Keratinocyte (primary cell): ENCODE measurements at regions not wholly inside any gene's neighbourhood (a gene's known extent, or its start where the extent isn't known, plus 50 kb on each side); places are given as distances from the start of the nearest gene placed in this dataset.
"Not testable (repeated sequence)": the region's sequence is repeated elsewhere in the genome, so short reads cannot be mapped to it uniquely, and the experiment has no call there.

Experiments
- EZH2 ChIP-seq: IDR thresholded peaks from one replicate; pipeline ENCODE4 v1.6.1; 2012; ENCODE audit warnings: inconsistent platforms, mild to moderate bottlenecking, low read length, moderate library complexity
- TF ChIP-seq, protein P1 (sequence below), 3 experiments: IDR thresholded peaks in 1 of 3; conservative IDR thresholded peaks in 1 of 3; optimal IDR thresholded peaks in 1 of 3; 2 replicates in 2 of 3; 3 replicates in 1 of 3; pipeline versions ENCODE3 to v1.5.1; 2011; ENCODE audit warnings: low read length in 3 of 3, mild to moderate bottlenecking in 3 of 3, moderate library complexity in 2 of 3, control low read depth in 1 of 3, inconsistent platforms in 1 of 3; ENCODE audit not compliant: insufficient read depth in 2 of 3; ENCODE audit errors: extremely low read depth in 1 of 3

DNA sequence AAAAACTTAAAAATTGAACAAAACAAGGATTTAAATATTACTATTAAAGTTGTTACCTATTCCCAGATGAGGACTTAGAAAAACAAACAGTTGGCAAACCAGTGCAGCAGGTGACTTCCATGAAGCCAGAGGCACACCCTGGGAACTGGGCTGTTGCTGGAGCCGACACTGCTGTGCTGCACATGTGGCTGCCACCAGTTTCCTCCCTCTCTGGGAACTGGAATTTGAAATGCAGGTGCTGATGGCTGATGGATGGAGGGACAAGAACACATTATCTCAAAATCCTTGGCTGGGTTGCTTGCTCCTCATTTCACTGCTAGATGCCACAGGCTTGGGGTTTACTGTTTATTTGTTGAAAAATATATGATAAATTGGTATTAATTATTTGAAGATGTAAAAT lies 471.2 kb upstream of the NDN start:
- TF ChIP-seq, protein P1, sequence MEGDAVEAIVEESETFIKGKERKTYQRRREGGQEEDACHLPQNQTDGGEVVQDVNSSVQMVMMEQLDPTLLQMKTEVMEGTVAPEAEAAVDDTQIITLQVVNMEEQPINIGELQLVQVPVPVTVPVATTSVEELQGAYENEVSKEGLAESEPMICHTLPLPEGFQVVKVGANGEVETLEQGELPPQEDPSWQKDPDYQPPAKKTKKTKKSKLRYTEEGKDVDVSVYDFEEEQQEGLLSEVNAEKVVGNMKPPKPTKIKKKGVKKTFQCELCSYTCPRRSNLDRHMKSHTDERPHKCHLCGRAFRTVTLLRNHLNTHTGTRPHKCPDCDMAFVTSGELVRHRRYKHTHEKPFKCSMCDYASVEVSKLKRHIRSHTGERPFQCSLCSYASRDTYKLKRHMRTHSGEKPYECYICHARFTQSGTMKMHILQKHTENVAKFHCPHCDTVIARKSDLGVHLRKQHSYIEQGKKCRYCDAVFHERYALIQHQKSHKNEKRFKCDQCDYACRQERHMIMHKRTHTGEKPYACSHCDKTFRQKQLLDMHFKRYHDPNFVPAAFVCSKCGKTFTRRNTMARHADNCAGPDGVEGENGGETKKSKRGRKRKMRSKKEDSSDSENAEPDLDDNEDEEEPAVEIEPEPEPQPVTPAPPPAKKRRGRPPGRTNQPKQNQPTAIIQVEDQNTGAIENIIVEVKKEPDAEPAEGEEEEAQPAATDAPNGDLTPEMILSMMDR (optimal IDR thresholded peaks at IDR 0.05 in 1 of 3, IDR thresholded peaks at IDR 0.05 in 1 of 3, conservative IDR thresholded peaks at IDR 0.05 in 1 of 3; ENCODE audit: extremely low read depth in 1 of 3, insufficient read depth in 2 of 3, low read length in 3 of 3): not testable (repeated sequence)
- TF ChIP-seq EZH2: not testable (repeated sequence)
